ENCODE measurements at regions not wholly inside any gene's neighbourhood (a gene's known extent, or its start where the extent isn't known, plus 50 kb on each side); places are given as distances from the start of the nearest gene placed in this dataset.
"Not testable (repeated sequence)": the region's sequence is repeated elsewhere in the genome, so short reads cannot be mapped to it uniquely, and the experiment has no call there.

GRCh38 chr2:176931588-176932563 is 280.7 kb upstream of the HNRNPA3 start:
- no peak for DNase-seq

GRCh38 chr2:176934131-176934530 is 278.5 kb upstream of the HNRNPA3 start:
- DNase-seq, result no peak

GRCh38 chr2:176934869-176935415 is 277.7 kb upstream of the HNRNPA3 start:
- no peak for DNase-seq

GRCh38 chr2:176935543-176936102 is 277.0 kb upstream of the HNRNPA3 start:
- no peak for DNase-seq

GRCh38 chr2:176936410-176936809 is 276.2 kb upstream of the HNRNPA3 start:
- DNase-seq, result peak in 1 of 2 donors; percentile 27

- no peak for DNase-seq
Measured at GRCh38 chr2:176944998-176945397, 267.6 kb upstream of the HNRNPA3 start.

- DNase-seq, result no peak
Measured at GRCh38 chr2:176947754-176948153, 264.8 kb upstream of the HNRNPA3 start.

GRCh38 chr2:176951218-176951617 is 261.4 kb upstream of the HNRNPA3 start:
- not testable (repeated sequence) for DNase-seq

- DNase-seq, result no peak
Measured at GRCh38 chr2:176956791-176957190, 255.8 kb upstream of the HNRNPA3 start.

- DNase-seq, result no peak
Measured at GRCh38 chr2:176959614-176960013, 253.0 kb upstream of the HNRNPA3 start.

GRCh38 chr2:176960061-176960460 is 252.5 kb upstream of the HNRNPA3 start:
- no peak for DNase-seq

GRCh38 chr2:176960736-176961520 is 251.7 kb upstream of the HNRNPA3 start:
- DNase-seq, result peak; percentile 22 to 69

GRCh38 chr2:176961775-176962619 is 250.6 kb upstream of the HNRNPA3 start:
- DNase-seq, result no peak

GRCh38 chr2:176963568-176964287 is 248.9 kb upstream of the HNRNPA3 start:
- no peak for DNase-seq

- DNase-seq, result no peak
Measured at GRCh38 chr2:176967911-176968450, 244.6 kb upstream of the HNRNPA3 start.

GRCh38 chr2:176969642-176970359 is 242.8 kb upstream of the HNRNPA3 start:
- DNase-seq, result no peak

- DNase-seq, result no peak
Measured at GRCh38 chr2:176976736-176977685, 235.6 kb upstream of the HNRNPA3 start.

- DNase-seq, result no peak
Measured at GRCh38 chr2:176978921-176979320, 233.7 kb upstream of the HNRNPA3 start.

Data from inflammatory macrophage (primary cell).